ENCODE measurements at regions not wholly inside any gene's neighbourhood (a gene's known extent, or its start where the extent isn't known, plus 50 kb on each side); places are given as distances from the start of the nearest gene placed in this dataset.

- no peak for DNase-seq
- TF ChIP-seq CTCF (IDR thresholded peaks at IDR 0.05) = no peak
- no peak for TF ChIP-seq POLR2A (IDR thresholded peaks at IDR 0.05)
- H3K9me3 ChIP-seq = no peaks in the 10 kb centered on the region
- H3K4me3 ChIP-seq = no peak overlapping the region
- intact Hi-C loops (cut with DNase I) = no loop called here
- 79 to 82% methylated on average over 2 of the region's 2 CpGs for WGBS, 2 donors
- no peaks in the 10 kb centered on the region for H3K36me3 ChIP-seq
- no peaks in the 10 kb centered on the region for H3K27me3 ChIP-seq
- no peak overlapping the region for H3K27ac ChIP-seq
- no peaks in the 10 kb centered on the region for H3K4me1 ChIP-seq
Observed at GRCh38 chr2:149679286-149679685, 91.7 kb upstream of the MMADHC start.

GRCh38 chr2:149677416-149677815, 89.8 kb upstream of the MMADHC start:
- H3K9me3 ChIP-seq = no peaks in the 10 kb centered on the region
- no peaks in the 10 kb centered on the region for H3K36me3 ChIP-seq
- no peaks in the 10 kb centered on the region for H3K27me3 ChIP-seq
- TF ChIP-seq CTCF (IDR thresholded peaks at IDR 0.05) (no peak), POLR2A (IDR thresholded peaks at IDR 0.05) (no peak)
- H3K4me1 ChIP-seq = no peaks in the 10 kb centered on the region
- DNase-seq = no peak
- 73 to 85% methylated on average over 1 of the region's 1 CpG for WGBS, 2 donors
- H3K4me3 ChIP-seq = no peak overlapping the region
- H3K27ac ChIP-seq = no peak overlapping the region
- intact Hi-C loops (cut with DNase I) = no loop called here

- no peak for TF ChIP-seq CTCF (IDR thresholded peaks at IDR 0.05)
- TF ChIP-seq POLR2A (IDR thresholded peaks at IDR 0.05) = no peak
- no peak for DNase-seq
- H3K36me3 ChIP-seq = no peaks in the 10 kb centered on the region
- no peaks in the 10 kb centered on the region for H3K27me3 ChIP-seq
- H3K4me3 ChIP-seq = no peak overlapping the region
- 84 to 89% methylated on average over 2 of the region's 2 CpGs for WGBS, 2 donors
- no peaks in the 10 kb centered on the region for H3K9me3 ChIP-seq
- intact Hi-C loops (cut with DNase I) = no loop called here
- H3K27ac ChIP-seq = no peak overlapping the region
- H3K4me1 ChIP-seq = no peaks in the 10 kb centered on the region
Observed at GRCh38 chr2:149670086-149670485, 82.5 kb upstream of the MMADHC start.

GRCh38 chr2:149666809-149667320, 79.3 kb upstream of the MMADHC start:
- TF ChIP-seq CTCF (IDR thresholded peaks at IDR 0.05) = no peak
- no peak for TF ChIP-seq POLR2A (IDR thresholded peaks at IDR 0.05)
- DNase-seq = no peak
- no peak overlapping the region for H3K27ac ChIP-seq
- no peaks in the 10 kb centered on the region for H3K27me3 ChIP-seq
- H3K36me3 ChIP-seq = no peaks in the 10 kb centered on the region
- intact Hi-C loops (cut with DNase I) = no loop called here
- no peaks in the 10 kb centered on the region for H3K9me3 ChIP-seq
- WGBS, 2 donors = 64 to 100% methylated on average over 1 of the region's 1 CpG
- H3K4me1 ChIP-seq = peaks cover 0 to 5% (median 0%) of the 10 kb centered on the region in 3 donors
- H3K4me3 ChIP-seq = no peak overlapping the region

GRCh38 chr2:149664896-149665295, 77.3 kb upstream of the MMADHC start:
- H3K4me1 ChIP-seq = peaks cover 0 to 11% (median 0%) of the 10 kb centered on the region in 3 donors
- H3K36me3 ChIP-seq = no peaks in the 10 kb centered on the region
- H3K9me3 ChIP-seq = no peaks in the 10 kb centered on the region
- H3K27me3 ChIP-seq = no peaks in the 10 kb centered on the region
- H3K27ac ChIP-seq = no peak overlapping the region
- intact Hi-C loops (cut with DNase I) = no loop called here
- 90 to 92% methylated on average over 3 of the region's 3 CpGs for WGBS, 2 donors
- DNase-seq = no peak
- no peak for TF ChIP-seq POLR2A (IDR thresholded peaks at IDR 0.05)
- no peak for TF ChIP-seq CTCF (IDR thresholded peaks at IDR 0.05)
- no peak overlapping the region for H3K4me3 ChIP-seq

Measured in esophagus squamous epithelium (tissue), 5 donors.